GM23338 (cell line): ENCODE measurements at regions not wholly inside any gene's neighbourhood (a gene's known extent, or its start where the extent isn't known, plus 50 kb on each side); places are given as distances from the start of the nearest gene placed in this dataset.

Experiments
- ATAC-seq: fragments of 200-7000 bp; cut with Tn5 transposase; 3 replicates; pipeline ENCODE4 v1.9.1; 2020
- DNase-seq: peaks from one replicate; pipeline ENCODE4 v3.0.0-alpha.2; 2015; ENCODE audit warnings: low spot score
- H2AFZ ChIP-seq: fragments of 200-600 bp; sonication (generic); 2 replicates; pipeline ENCODE4 v1.8.0; 2016; ENCODE audit warnings: antibody characterized with exemption, mild to moderate bottlenecking, moderate library complexity
- H3F3A ChIP-seq: fragments of 200-600 bp; sonication (generic); replicated peaks from 2 replicates; pipeline ENCODE4 v1.8.0; 2017; ENCODE audit warnings: antibody characterized with exemption, mixed run types, low read depth
- H3K27ac ChIP-seq: fragments of 200-600 bp; sonication (generic); 2 replicates; pipeline ENCODE4 v1.6.1; 2016; ENCODE audit warnings: low read depth
- H3K27me3 ChIP-seq: fragments of 200-600 bp; sonication (generic); 2 replicates; pipeline ENCODE4 v1.8.0; 2016; ENCODE audit warnings: mild to moderate bottlenecking, mixed run types, moderate library complexity; ENCODE audit not compliant: insufficient read depth
- H3K36me3 ChIP-seq: fragments of 200-600 bp; sonication (generic); 2 replicates; pipeline ENCODE4 v1.8.0; 2016; ENCODE audit warnings: mild to moderate bottlenecking; ENCODE audit not compliant: insufficient read depth
- H3K4me1 ChIP-seq: fragments of 200-600 bp; sonication (generic); 2 replicates; pipeline ENCODE4 v1.8.0; 2016; ENCODE audit warnings: mild to moderate bottlenecking, moderate library complexity; ENCODE audit not compliant: insufficient read depth
- H3K4me2 ChIP-seq: fragments of 200-600 bp; sonication (generic); 2 replicates; pipeline ENCODE4 v1.7.1; 2017; ENCODE audit warnings: mixed run types
- H3K4me3 ChIP-seq: fragments of 200-600 bp; sonication (generic); 2 replicates; pipeline ENCODE4 v1.6.1; 2016; ENCODE audit warnings: mixed run types
- H3K79me2 ChIP-seq: fragments of 200-600 bp; sonication (generic); replicated peaks from 2 replicates; pipeline ENCODE4 v1.8.0; 2017; ENCODE audit warnings: mild to moderate bottlenecking; ENCODE audit not compliant: insufficient read depth
- H3K9me2 ChIP-seq: fragments of 200-600 bp; sonication (generic); 2 replicates; pipeline ENCODE4 v1.8.0; 2017; ENCODE audit not compliant: insufficient read depth
- H4K20me1 ChIP-seq: fragments of 200-600 bp; sonication (generic); replicated peaks from 2 replicates; pipeline ENCODE4 v1.8.0; 2017; ENCODE audit warnings: mild to moderate bottlenecking; ENCODE audit not compliant: insufficient read depth
- H3K27ac Mint-ChIP-seq: 2 replicates; pipeline ENCODE4 v1.8.0; 2020; ENCODE audit warnings: inconsistent platforms, mild to moderate bottlenecking, moderate library complexity, mixed read lengths
- H3K27me3 Mint-ChIP-seq: 3 replicates; pipeline ENCODE4 v1.8.0; 2022; ENCODE audit warnings: low read depth, mild to moderate bottlenecking, moderate library complexity, mixed read lengths, inconsistent platforms; ENCODE audit not compliant: insufficient read depth, poor library complexity
- H3K36me3 Mint-ChIP-seq: 3 replicates; pipeline ENCODE4 v1.8.0; 2021; ENCODE audit warnings: low read depth, mild to moderate bottlenecking, inconsistent platforms, moderate library complexity, mixed read lengths
- H3K4me1 Mint-ChIP-seq: 3 replicates; pipeline ENCODE4 v1.8.0; 2020; ENCODE audit warnings: mild to moderate bottlenecking, inconsistent platforms, mixed read lengths
- H3K4me3 Mint-ChIP-seq: 3 replicates; pipeline ENCODE4 v1.8.0; 2021; ENCODE audit warnings: moderate library complexity, mild to moderate bottlenecking, inconsistent platforms, mixed read lengths
- H3K9me3 Mint-ChIP-seq: 3 replicates; pipeline ENCODE4 v1.8.0; 2020; ENCODE audit warnings: moderate library complexity, mild to moderate bottlenecking, inconsistent platforms, mixed read lengths
- EZH2phosphoT487 ChIP-seq: fragments of 200-600 bp; sonication (generic); IDR thresholded peaks from one replicate; pipeline ENCODE4 v1.8.1; 2018; ENCODE audit warnings: antibody characterized with exemption; ENCODE audit not compliant: unreplicated experiment
- NANOG ChIP-seq: IDR thresholded peaks from 2 replicates; pipeline ENCODE4 v1.6.1; 2016; ENCODE audit warnings: antibody characterized with exemption, borderline replicate concordance
- POLR2AphosphoS5 ChIP-seq: IDR thresholded peaks from 2 replicates; pipeline ENCODE4 v1.6.1; 2016; ENCODE audit warnings: antibody characterized with exemption, low read depth
- STAT1 ChIP-seq: IDR thresholded peaks from one replicate; pipeline ENCODE4 v1.6.1; 2016; ENCODE audit warnings: antibody characterized with exemption; ENCODE audit not compliant: unreplicated experiment
- ZNF114 ChIP-seq: fragments of 250-450 bp; sonication (Bioruptor Pico); IDR thresholded peaks from 2 replicates; pipeline ENCODE4 v1.5.0; 2020; ENCODE audit warnings: mild to moderate bottlenecking, moderate library complexity
- ZNF331 ChIP-seq: fragments of 250-450 bp; sonication (Bioruptor Pico); IDR thresholded peaks from 2 replicates; pipeline ENCODE4 v1.5.0; 2020; ENCODE audit warnings: low read depth, mild to moderate bottlenecking, moderate library complexity
- TF ChIP-seq, protein P1 (sequence below), 2 experiments: fragments of 200-600 bp in 1 of 2; sonication (generic) in 1 of 2; conservative IDR thresholded peaks; 2 replicates each; pipeline versions ENCODE4 v1.5.1 to v1.6.1; 2016 to 2017; ENCODE audit warnings: antibody characterized with exemption in 2 of 2, low read depth in 2 of 2, mild to moderate bottlenecking in 2 of 2, moderate library complexity in 1 of 2
- TF ChIP-seq, protein P2 (sequence below): IDR thresholded peaks from 2 replicates; pipeline ENCODE4 v1.6.1; 2016; ENCODE audit warnings: antibody characterized with exemption
- TF ChIP-seq, protein P3 (sequence below): fragments of 250-450 bp; sonication (Bioruptor Pico); IDR thresholded peaks from 2 replicates; pipeline ENCODE4 v1.5.0; 2020; ENCODE audit warnings: mild to moderate bottlenecking, moderate library complexity

DNA sequence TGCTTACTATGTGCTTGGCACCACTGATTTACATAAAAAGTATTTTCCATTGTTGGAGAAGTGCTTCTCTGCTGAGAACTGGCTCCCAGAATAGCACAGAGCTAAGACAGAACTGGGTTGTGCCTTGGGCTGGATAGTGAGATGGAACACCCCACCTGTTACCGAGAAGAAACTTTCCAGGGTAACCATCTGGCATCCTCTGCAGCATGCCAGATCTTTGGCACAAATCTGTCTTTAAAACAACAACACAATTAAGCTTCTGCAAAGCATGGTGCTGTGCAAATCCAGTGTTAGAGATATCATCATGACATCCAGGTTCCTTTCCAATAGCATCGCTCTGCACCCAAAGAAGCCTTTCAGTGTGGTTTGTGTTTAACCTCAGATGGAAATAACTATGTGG lies 202.5 kb upstream of the RFC3 start:
- Mint-ChIP-seq H3K4me1 (peaks cover 28% of the 10 kb centered on the region), H3K36me3 (no peaks in the 10 kb centered on the region), H3K9me3 (no peaks in the 10 kb centered on the region), H3K4me3 (no peak overlapping the region), H3K27ac (no peak overlapping the region), H3K27me3 (peaks cover 2% of the 10 kb centered on the region)
- H3K27ac ChIP-seq = no peak overlapping the region
- H3K4me3 ChIP-seq = no peak overlapping the region
- ATAC-seq = no peak
- TF ChIP-seq ZNF114 = no peak
- TF ChIP-seq, protein P1, sequence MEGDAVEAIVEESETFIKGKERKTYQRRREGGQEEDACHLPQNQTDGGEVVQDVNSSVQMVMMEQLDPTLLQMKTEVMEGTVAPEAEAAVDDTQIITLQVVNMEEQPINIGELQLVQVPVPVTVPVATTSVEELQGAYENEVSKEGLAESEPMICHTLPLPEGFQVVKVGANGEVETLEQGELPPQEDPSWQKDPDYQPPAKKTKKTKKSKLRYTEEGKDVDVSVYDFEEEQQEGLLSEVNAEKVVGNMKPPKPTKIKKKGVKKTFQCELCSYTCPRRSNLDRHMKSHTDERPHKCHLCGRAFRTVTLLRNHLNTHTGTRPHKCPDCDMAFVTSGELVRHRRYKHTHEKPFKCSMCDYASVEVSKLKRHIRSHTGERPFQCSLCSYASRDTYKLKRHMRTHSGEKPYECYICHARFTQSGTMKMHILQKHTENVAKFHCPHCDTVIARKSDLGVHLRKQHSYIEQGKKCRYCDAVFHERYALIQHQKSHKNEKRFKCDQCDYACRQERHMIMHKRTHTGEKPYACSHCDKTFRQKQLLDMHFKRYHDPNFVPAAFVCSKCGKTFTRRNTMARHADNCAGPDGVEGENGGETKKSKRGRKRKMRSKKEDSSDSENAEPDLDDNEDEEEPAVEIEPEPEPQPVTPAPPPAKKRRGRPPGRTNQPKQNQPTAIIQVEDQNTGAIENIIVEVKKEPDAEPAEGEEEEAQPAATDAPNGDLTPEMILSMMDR (conservative IDR thresholded peaks at IDR 0.05; ENCODE audit: low read depth in 2 of 2) = no peak
- TF ChIP-seq, protein P2, sequence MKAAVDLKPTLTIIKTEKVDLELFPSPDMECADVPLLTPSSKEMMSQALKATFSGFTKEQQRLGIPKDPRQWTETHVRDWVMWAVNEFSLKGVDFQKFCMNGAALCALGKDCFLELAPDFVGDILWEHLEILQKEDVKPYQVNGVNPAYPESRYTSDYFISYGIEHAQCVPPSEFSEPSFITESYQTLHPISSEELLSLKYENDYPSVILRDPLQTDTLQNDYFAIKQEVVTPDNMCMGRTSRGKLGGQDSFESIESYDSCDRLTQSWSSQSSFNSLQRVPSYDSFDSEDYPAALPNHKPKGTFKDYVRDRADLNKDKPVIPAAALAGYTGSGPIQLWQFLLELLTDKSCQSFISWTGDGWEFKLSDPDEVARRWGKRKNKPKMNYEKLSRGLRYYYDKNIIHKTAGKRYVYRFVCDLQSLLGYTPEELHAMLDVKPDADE = no peak
- H3K4me2 ChIP-seq = no peak overlapping the region
- H3K4me1 ChIP-seq = peaks cover 5% of the 10 kb centered on the region; the same call in 1 of the 2 replicates
- no peaks in the 10 kb centered on the region for H3K9me2 ChIP-seq
- H2AFZ ChIP-seq = no peak overlapping the region
- no peaks in the 10 kb centered on the region for H3F3A ChIP-seq
- H3K27me3 ChIP-seq = no peaks in the 10 kb centered on the region
- no peaks in the 10 kb centered on the region for H3K36me3 ChIP-seq
- H3K79me2 ChIP-seq = no peaks in the 10 kb centered on the region
- no peak for DNase-seq
- H4K20me1 ChIP-seq = no peaks in the 10 kb centered on the region

DNA sequence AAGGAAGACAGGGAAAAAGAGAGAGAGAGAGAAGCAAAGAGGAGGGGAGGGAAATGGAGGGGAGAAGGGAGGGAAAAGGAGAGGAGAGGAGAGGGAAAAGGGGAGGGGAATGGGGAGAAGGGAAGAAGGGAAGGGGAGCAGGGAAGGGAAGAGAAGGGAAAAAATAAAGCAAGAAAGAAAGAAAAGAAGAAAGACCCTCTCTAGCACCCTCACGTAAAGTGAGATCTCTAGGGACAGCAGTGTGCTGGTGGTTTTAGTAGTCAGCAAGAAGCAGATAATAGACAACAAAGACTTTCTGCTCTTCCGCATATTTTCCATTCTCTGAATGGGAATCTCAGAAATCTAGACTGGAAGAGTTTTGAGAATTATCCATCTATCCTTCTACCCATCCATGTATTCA lies 201.8 kb upstream of the RFC3 start:
- Histone ChIP-seq H3K79me2 (no peaks in the 10 kb centered on the region), H3K4me3 (no peak overlapping the region), H3K36me3 (no peaks in the 10 kb centered on the region), H3K27me3 (no peaks in the 10 kb centered on the region), H3K27ac (no peak overlapping the region), H3K9me2 (no peaks in the 10 kb centered on the region), H4K20me1 (no peaks in the 10 kb centered on the region), H2AFZ (no peak overlapping the region), H3K4me2 (no peak overlapping the region), H3K4me1 (peaks cover 5% of the 10 kb centered on the region; the same call in 1 of the 2 replicates), H3F3A (no peaks in the 10 kb centered on the region)
- DNase-seq (no peak), ATAC-seq (no peak)
- Mint-ChIP-seq H3K36me3 (no peaks in the 10 kb centered on the region), H3K27me3 (peaks cover 2% of the 10 kb centered on the region), H3K4me1 (peaks cover 21% of the 10 kb centered on the region), H3K4me3 (no peak overlapping the region), H3K27ac (no peak overlapping the region), H3K9me3 (no peaks in the 10 kb centered on the region)
- TF ChIP-seq POLR2AphosphoS5 (no peak), STAT1 (no peak), ZNF114 (no peak), EZH2phosphoT487 (no peak), ZNF331 (CRISPR knock-in tag) (no peak), NANOG (no peak)
- TF ChIP-seq, protein P3, sequence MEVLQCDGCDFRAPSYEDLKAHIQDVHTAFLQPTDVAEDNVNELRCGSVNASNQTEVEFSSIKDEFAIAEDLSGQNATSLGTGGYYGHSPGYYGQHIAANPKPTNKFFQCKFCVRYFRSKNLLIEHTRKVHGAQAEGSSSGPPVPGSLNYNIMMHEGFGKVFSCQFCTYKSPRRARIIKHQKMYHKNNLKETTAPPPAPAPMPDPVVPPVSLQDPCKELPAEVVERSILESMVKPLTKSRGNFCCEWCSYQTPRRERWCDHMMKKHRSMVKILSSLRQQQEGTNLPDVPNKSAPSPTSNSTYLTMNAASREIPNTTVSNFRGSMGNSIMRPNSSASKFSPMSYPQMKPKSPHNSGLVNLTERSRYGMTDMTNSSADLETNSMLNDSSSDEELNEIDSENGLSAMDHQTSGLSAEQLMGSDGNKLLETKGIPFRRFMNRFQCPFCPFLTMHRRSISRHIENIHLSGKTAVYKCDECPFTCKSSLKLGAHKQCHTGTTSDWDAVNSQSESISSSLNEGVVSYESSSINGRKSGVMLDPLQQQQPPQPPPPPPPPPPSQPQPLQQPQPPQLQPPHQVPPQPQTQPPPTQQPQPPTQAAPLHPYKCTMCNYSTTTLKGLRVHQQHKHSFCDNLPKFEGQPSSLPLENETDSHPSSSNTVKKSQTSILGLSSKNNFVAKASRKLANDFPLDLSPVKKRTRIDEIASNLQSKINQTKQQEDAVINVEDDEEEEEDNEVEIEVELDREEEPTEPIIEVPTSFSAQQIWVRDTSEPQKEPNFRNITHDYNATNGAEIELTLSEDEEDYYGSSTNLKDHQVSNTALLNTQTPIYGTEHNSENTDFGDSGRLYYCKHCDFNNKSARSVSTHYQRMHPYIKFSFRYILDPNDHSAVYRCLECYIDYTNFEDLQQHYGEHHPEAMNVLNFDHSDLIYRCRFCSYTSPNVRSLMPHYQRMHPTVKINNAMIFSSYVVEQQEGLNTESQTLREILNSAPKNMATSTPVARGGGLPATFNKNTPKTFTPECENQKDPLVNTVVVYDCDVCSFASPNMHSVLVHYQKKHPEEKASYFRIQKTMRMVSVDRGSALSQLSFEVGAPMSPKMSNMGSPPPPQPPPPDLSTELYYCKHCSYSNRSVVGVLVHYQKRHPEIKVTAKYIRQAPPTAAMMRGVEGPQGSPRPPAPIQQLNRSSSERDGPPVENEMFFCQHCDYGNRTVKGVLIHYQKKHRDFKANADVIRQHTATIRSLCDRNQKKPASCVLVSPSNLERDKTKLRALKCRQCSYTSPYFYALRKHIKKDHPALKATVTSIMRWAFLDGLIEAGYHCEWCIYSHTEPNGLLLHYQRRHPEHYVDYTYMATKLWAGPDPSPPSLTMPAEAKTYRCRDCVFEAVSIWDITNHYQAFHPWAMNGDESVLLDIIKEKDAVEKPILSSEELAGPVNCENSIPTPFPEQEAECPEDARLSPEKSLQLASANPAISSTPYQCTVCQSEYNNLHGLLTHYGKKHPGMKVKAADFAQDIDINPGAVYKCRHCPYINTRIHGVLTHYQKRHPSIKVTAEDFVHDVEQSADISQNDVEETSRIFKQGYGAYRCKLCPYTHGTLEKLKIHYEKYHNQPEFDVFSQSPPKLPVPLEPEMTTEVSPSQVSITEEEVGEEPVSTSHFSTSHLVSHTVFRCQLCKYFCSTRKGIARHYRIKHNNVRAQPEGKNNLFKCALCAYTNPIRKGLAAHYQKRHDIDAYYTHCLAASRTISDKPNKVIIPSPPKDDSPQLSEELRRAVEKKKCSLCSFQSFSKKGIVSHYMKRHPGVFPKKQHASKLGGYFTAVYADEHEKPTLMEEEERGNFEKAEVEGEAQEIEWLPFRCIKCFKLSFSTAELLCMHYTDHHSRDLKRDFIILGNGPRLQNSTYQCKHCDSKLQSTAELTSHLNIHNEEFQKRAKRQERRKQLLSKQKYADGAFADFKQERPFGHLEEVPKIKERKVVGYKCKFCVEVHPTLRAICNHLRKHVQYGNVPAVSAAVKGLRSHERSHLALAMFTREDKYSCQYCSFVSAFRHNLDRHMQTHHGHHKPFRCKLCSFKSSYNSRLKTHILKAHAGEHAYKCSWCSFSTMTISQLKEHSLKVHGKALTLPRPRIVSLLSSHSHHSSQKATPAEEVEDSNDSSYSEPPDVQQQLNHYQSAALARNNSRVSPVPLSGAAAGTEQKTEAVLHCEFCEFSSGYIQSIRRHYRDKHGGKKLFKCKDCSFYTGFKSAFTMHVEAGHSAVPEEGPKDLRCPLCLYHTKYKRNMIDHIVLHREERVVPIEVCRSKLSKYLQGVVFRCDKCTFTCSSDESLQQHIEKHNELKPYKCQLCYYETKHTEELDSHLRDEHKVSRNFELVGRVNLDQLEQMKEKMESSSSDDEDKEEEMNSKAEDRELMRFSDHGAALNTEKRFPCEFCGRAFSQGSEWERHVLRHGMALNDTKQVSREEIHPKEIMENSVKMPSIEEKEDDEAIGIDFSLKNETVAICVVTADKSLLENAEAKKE (CRISPR knock-in tag) = no peak
- TF ChIP-seq, protein P2 = no peak
- TF ChIP-seq, protein P1 (conservative IDR thresholded peaks at IDR 0.05; ENCODE audit: low read depth in 2 of 2) = no peak
